HG03432 (cell line): ENCODE measurements at regions not wholly inside any gene's neighbourhood (a gene's known extent, or its start where the extent isn't known, plus 50 kb on each side); places are given as distances from the start of the nearest gene placed in this dataset.

Source experiments
- ATAC-seq: cut with Tn5 transposase; IDR thresholded peaks from one replicate; pipeline ENCODE4 v1.9.1; 2021; ENCODE audit warnings: mild to moderate bottlenecking, moderate library complexity; ENCODE audit not compliant: unreplicated experiment

GRCh38 chr13:34430294-34430693 lies 511.8 kb upstream of the NBEA start:
- no peak for ATAC-seq

GRCh38 chr13:34431827-34432581 lies 510.1 kb upstream of the NBEA start:
- no peak for ATAC-seq

DNA sequence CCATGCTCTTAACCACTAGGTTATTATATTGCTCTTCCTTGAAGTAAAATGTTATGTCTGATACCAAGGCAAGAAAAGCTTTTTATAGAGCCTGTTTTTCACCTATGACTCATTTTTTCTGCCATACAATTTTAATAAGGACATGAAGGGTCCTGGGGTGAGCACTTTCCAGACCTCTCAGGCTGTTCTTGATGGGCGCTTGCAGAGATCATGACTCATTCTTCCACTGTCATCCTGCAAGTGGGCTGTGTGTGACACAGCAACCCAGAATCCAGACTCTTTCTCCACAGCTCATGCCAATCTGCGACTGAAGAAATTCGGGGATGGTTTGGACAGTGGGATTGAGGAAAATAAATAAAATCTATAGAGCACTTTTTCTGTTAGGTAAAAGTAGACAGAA lies 506.7 kb upstream of the NBEA start:
- ATAC-seq, result no peak

GRCh38 chr13:34437873-34438272 lies 504.2 kb upstream of the NBEA start:
- ATAC-seq, result no peak

GRCh38 chr13:34452831-34453230 lies 489.2 kb upstream of the NBEA start:
- ATAC-seq, result no peak

DNA sequence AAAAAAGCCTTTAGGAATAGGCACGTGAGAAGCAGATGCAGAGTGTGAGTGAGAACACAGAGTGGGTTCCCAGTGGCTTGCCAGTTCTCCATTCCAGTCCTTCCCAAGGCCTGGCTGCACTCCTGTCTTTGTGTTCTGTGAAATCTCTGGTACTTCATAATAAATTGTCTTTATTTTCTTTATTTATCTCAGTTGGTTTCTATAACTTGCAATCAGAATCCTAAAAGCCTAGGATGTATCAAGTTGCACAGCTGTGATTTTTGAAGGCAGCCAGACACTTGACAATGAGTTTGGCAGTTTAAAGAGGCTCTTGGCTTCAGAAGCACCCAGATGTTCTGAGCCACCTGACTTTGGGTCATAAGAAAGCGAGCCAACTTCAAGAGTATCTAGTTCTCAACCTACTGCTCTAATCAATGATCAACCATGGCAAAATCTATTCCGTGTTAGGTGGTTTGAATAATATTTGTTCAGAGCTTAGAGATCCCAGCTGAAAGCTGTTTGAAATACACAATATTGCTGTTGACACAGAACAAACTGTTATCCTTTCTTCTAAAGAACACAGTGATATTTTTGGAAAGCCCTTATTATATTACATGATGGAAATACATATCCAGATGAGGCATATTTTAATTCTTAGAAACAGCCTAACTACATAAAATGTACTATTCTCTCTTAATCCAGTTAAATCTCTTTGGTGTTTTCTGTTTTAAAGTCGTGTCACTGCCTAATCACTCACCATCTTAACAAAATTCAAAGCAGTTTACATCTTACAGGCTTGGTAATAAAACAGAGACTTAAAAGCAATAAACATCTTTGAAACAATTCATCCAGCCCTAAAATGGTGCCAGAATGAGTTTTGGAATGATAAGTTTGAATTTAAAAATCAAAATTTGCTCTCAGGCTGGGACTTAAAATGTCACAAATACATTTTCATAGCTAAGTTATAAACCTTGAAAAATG lies 483.0 kb upstream of the NBEA start:
- no peak for ATAC-seq

- ATAC-seq, result no peak
Measured at GRCh38 chr13:34459856-34460255, 482.2 kb upstream of the NBEA start.

DNA sequence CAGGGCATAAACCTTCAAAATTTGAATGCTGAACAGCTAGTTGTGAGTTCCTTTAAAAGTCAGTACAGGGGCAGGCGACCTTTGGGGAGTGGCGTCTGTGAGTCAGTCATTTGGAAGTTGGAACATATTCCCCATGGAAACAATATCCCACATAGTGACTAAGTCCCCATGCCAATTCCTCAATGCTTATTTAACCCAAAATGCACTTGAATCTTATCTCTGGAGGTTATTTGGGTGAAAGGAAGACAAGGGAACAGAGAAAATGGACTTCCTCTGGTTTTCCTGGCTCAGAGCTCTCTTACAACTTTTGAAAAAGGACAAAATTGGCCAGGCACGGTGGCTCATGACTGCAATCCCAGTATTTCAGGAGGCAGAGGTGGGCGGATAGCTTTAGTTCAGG lies 479.2 kb upstream of the NBEA start:
- ATAC-seq, result no peak

DNA sequence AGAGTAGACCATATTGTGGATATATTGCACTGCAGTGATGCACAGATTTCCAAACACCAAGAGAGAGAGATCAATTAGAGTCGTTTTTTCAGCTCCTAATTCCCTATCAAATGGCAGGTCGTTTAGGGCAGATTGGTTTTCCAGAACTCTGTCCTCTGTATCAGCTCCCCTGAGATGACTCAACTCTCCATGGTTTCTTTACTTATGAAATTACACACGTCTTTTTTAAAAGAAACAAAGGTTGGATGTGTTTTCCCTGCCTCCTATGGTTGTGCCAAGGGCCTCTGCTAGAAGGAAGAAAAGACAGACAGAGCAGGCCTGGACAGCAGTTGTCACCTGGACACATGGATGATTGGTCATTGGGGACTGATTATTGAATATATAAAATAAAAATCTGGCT lies 478.1 kb upstream of the NBEA start:
- ATAC-seq, result no peak

DNA sequence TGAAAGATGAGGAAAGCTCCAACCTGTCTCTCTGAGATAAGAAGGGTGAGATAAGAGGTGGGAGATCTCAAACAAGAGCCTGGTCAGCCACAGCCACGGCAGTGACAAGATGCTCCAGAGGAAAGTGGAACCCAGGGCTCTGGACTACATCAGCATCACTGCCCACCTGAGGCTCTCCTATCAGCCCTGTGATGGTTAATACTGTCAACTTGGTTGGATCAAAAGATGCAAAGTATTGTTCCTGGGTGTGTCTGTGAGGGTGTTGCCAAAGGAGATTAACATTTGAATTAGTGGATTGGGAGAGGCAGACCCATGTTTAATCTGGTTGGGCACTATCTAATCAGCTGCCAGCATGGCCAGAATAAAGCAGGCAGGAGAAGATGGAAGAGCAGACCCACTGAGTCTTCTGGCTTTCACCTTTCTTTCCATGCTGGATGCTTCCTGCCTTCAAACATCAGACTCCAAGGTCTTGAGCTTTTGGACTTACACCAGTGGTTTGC lies 476.6 kb upstream of the NBEA start:
- no peak for ATAC-seq

GRCh38 chr13:34466301-34466700 lies 475.8 kb upstream of the NBEA start:
- ATAC-seq, result no peak

DNA sequence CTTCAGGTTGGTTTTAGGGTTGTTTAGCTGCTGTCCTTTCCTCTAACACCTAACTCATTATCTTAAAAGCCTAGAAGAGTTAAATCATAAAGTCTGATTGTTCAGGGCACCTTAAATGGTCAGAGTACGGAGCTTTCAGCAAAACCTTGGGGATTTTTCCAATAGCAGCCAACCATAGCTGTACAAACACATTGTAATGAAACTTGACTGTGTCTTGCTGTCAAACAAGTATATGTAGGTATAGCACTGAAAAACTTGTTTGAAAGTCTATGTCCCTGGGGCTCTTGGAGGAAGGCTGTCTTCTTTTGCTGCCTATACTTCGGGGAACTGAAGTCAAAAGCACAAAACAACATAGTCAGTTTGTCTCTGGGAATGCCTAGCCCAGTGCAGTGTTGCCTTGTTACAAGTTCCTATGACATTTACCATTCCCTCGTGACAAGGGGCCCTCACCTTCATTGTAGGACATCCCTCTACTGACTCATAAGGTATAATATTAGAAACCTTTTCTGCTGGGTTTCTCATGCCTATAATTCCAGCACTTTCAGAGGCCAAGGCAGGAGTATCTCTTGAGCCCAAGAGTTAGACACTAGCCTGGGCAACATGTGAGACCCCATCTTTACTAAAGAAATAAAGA lies 474.5 kb upstream of the NBEA start:
- no peak for ATAC-seq

GRCh38 chr13:34469196-34469986 lies 472.7 kb upstream of the NBEA start:
- ATAC-seq, result no peak

GRCh38 chr13:34474187-34474868 lies 467.7 kb upstream of the NBEA start:
- no peak for ATAC-seq

GRCh38 chr13:34478376-34478775 lies 463.7 kb upstream of the NBEA start:
- no peak for ATAC-seq

- no peak for ATAC-seq
Measured at GRCh38 chr13:34502011-34502410, 440.1 kb upstream of the NBEA start.

DNA sequence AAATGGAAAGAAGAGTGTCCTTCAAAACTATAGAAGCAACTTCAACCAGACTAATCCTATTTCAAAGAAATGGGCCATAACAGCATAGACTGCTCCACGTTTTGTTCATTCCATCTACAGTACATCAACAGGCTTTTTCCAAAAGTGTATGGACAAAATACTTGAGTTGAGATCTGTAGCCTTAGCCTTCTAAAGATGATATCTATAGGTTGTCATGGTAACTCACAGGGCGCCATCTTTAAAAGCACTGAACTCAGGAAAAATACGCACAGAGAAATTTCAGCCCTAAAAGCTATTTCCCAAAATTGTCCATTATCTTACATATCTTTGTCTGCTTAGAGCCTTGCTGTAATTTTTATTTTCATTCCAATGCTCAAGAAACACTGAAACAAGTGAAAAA lies 439.4 kb upstream of the NBEA start:
- ATAC-seq, result no peak

- no peak for ATAC-seq
Measured at GRCh38 chr13:34506796-34507195, 435.3 kb upstream of the NBEA start.

GRCh38 chr13:34507630-34508029 lies 434.4 kb upstream of the NBEA start:
- ATAC-seq, result no peak

DNA sequence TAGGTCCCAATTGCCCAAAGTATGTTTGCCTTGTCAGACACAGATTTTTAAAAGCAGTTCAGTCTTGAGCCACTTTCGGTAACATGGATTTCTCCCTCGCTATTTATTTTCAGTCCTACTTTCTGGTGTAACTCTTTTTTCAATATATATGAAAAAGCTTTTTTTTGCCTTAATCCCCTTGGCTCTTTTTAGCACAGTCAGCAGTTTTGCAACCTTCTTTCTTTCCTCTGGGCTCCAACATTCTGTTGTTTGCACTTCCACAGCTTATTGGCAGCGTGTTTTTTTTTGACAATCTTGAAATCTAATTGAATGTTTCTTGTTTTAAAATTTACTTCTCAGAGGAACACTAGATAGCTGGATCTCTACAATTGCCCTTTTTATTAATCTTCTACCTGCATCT lies 429.3 kb upstream of the NBEA start:
- no peak for ATAC-seq
